GM21825 (cell line): ENCODE measurements at regions not wholly inside any gene's neighbourhood (a gene's known extent, or its start where the extent isn't known, plus 50 kb on each side); places are given as distances from the start of the nearest gene placed in this dataset.

ENCODE experiments used
- ATAC-seq: cut with Tn5 transposase; IDR thresholded peaks from one replicate; pipeline ENCODE4 v1.9.1; 2021; ENCODE audit warnings: mild to moderate bottlenecking, moderate library complexity; ENCODE audit not compliant: unreplicated experiment

- ATAC-seq = no peak
Observed at GRCh38 chr12:92539976-92540781, 162.6 kb upstream of the PLEKHG7 start.

- ATAC-seq = peak; percentile 50
Observed at GRCh38 chr12:92539110-92539749, 163.6 kb upstream of the PLEKHG7 start.

DNA sequence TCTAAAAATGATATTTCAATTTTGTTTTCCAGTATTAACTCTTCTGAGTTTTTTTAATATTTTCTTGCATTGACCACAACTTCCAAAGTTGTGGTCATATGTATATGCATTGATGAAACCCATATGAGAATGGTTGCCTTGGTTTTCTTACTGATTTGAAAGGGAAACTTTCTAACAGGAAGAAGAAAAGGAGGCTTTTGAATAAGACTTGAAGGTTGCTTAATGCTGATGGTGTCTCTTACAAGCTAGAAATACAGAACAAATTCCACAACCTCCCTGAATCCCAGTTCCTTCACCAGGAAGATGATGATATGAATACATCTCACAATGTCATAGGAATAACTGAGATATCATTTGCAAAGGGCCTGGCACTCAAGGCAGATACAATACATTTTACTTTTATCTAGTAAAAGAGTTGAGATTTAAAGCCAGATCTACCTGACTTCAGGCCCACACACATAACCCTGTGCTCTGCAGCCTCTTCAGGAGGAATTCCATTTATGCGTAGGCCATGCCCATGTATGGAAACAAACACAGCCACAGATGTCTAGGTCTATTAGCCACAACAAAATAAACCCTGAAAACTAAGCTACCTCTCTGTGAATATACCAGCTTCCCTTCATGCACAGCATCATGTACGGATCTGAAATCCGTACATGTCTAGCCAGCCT lies 165.4 kb upstream of the PLEKHG7 start:
- no peak for ATAC-seq

GRCh38 chr12:92535961-92536360 lies 166.8 kb upstream of the PLEKHG7 start:
- ATAC-seq = no peak

DNA sequence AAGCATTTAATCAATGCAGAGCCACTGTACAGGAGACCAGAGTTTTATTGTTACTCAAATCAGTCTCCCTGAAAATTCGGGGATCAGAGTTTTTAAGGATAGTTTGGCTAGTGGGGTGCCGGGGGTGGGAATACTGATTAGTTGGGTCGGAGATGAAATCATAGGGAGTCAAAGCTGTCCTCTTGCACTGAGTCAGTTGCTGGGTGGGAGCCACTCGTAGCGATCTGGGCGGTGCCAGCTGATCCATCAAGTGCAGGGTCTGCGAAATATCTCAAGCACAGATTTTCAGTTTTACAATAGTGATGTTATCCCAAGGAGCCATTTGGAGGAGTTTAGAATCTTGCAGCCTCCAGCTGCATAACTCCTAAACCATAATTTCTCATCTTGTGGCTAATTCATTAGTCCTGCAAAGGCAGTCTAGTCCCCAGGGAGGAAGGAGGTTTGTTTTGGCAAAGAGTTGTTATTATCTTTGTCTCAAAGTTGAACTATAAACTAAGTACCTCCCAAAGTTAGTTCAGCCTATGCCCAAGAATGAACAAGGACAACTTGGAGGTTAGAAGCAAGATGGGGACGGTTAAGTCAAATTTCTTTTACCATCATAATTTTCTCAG lies 169.4 kb upstream of the PLEKHG7 start:
- ATAC-seq = no peak

- ATAC-seq = no peak
Observed at GRCh38 chr12:92530706-92531105, 172.1 kb upstream of the PLEKHG7 start.

GRCh38 chr12:92529944-92530343 lies 172.8 kb upstream of the PLEKHG7 start:
- no peak for ATAC-seq

GRCh38 chr12:92528586-92528985 lies 174.2 kb upstream of the PLEKHG7 start:
- ATAC-seq = no peak

DNA sequence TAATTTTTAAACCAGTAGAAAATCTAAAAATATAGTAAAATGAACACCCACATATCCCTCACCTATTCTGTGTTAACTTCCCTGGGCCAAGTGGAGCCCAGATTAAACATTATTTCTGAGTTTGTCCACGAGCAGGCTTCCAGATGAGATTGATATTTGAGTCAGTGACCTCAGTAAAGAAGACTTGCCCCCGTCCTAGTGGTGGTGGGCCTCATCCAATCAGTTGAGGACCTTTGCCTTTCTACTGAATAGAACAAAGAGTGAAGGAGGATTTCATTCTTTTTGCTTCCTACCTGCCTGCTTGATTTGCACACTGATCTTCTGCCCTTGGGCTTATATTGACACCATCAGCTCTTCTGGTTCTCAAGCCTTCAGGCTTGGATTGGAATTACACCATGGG lies 174.7 kb upstream of the PLEKHG7 start:
- no peak for ATAC-seq

- ATAC-seq = no peak
Observed at GRCh38 chr12:92524489-92524888, 178.3 kb upstream of the PLEKHG7 start.

DNA sequence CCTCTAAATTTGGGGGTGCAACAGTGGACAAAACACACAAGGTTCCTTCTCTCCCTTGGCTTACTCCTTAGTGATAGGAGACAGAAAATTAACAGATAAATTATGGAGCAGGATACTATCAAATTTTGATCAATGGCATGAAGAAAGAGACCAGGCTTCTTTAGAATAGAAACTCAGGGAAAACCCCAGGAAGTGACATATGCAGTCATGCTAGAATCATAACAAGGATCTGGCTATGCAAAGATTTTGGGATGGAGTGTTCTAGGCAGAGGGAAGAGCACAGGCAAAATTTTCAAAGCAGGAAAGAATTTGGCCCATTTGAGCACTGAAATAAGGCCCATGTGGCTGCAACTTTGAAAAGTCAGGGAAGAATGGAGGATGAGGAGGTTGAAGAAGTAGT lies 182.3 kb upstream of the PLEKHG7 start:
- ATAC-seq = no peak

DNA sequence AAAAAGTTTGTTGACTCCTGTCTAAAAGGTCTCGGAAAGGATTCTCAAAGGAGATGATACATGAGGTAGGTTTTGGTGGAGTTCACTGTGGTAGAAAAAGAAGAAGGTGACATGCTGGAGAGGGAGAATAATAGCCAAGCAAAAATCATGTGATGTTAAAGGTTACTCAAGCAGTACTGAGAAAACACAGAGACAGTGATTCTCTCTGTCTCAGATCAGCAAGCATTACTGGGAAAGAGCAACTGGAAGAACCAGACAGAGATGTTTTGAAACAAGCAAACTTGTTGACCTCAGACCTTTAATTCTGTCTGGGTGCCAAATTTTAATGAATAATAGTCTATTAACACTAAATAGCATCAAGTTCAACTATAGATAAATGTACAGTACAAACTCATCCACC lies 183.5 kb upstream of the PLEKHG7 start:
- no peak for ATAC-seq

- no peak for ATAC-seq
Observed at GRCh38 chr12:92518071-92518470, 184.7 kb upstream of the PLEKHG7 start.

GRCh38 chr12:92516277-92516600 lies 186.6 kb upstream of the PLEKHG7 start:
- peak; percentile 81 for ATAC-seq

GRCh38 chr12:92513231-92513730 lies 189.5 kb upstream of the PLEKHG7 start:
- ATAC-seq = no peak

GRCh38 chr12:92511786-92512185 lies 191.0 kb upstream of the PLEKHG7 start:
- ATAC-seq = no peak

DNA sequence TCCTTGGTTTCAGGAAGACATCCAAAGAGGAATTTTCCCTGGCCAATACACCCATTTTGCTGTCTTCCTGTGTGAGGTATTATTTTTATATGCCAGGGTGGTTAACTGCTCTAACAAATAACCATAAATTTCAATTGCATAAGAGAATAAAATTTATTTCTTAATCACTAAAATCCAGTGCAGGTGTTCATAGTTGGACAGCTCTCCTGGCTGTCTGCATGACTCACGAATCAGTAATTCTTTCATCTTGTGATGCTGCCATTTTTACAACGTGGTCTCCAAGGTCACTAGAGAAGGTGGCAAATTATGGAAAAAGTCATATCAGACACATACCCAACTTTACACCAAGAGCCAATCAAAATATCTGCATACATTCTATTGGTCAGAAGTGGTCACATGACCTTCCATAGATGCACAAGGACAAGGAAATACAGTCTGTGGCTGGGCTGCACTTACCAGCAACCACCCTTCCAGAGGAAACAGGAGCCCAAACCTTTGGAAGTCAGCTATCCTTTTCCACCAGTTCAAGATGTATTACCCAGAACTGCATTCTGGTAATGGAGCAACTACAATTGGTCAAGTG lies 193.5 kb upstream of the PLEKHG7 start:
- ATAC-seq = no peak

- no peak for ATAC-seq
Observed at GRCh38 chr12:92506891-92507290, 195.9 kb upstream of the PLEKHG7 start.

GRCh38 chr12:92506460-92506859 lies 196.3 kb upstream of the PLEKHG7 start:
- no peak for ATAC-seq

- peak; percentile 24 for ATAC-seq
Observed at GRCh38 chr12:92505254-92506231, 197.2 kb upstream of the PLEKHG7 start.
